Gastrocnemius medialis (tissue), 4 donors: ENCODE measurements at regions not wholly inside any gene's neighbourhood (a gene's known extent, or its start where the extent isn't known, plus 50 kb on each side); places are given as distances from the start of the nearest gene placed in this dataset.

Source experiments
- POLR2A ChIP-seq, 2 donors: fragments of 450-650 bp; IDR thresholded peaks; one replicate each; pipeline ENCODE4 v1.6.1; 2017; ENCODE audit warnings: antibody characterized with exemption in 2 of 2, mild to moderate bottlenecking in 2 of 2, moderate library complexity in 2 of 2
- TF ChIP-seq, protein P1 (sequence below), 5 experiments: fragments of 450-650 bp in 3 of 5; fragments of 200-600 bp in 2 of 5; sonication (generic) in 2 of 5; IDR thresholded peaks in 4 of 5; conservative IDR thresholded peaks in 1 of 5; 1 replicate in 4 of 5; 2 replicates in 1 of 5; pipeline ENCODE4 v1.5.1; 2016 to 2019; ENCODE audit warnings: antibody characterized with exemption in 5 of 5, mild to moderate bottlenecking in 3 of 5, moderate library complexity in 3 of 5

DNA sequence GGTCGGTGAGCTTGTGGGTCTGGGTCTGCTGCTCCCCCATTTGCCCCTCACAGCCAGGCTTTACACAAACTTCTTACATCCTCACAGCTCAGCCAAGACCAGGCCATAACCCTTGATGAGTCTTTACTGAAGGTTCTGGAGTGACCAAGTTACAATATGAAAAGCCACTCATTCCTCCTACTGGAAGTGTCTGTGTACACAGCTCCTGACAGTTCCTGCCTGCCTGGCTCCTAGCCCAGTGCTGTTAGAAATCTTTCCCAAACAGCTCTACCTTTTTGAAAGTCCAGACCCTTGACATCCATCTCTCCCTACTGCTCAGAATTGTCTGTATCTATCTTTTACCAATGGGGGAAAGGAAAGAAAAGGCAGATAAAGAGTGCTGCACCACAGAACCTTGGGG, 106.9 kb downstream of the PAX1 start:
- TF ChIP-seq, protein P1, sequence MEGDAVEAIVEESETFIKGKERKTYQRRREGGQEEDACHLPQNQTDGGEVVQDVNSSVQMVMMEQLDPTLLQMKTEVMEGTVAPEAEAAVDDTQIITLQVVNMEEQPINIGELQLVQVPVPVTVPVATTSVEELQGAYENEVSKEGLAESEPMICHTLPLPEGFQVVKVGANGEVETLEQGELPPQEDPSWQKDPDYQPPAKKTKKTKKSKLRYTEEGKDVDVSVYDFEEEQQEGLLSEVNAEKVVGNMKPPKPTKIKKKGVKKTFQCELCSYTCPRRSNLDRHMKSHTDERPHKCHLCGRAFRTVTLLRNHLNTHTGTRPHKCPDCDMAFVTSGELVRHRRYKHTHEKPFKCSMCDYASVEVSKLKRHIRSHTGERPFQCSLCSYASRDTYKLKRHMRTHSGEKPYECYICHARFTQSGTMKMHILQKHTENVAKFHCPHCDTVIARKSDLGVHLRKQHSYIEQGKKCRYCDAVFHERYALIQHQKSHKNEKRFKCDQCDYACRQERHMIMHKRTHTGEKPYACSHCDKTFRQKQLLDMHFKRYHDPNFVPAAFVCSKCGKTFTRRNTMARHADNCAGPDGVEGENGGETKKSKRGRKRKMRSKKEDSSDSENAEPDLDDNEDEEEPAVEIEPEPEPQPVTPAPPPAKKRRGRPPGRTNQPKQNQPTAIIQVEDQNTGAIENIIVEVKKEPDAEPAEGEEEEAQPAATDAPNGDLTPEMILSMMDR (IDR thresholded peaks at IDR 0.05 in 4 of 5, conservative IDR thresholded peaks at IDR 0.05 in 1 of 5) = no peak
- no peak for TF ChIP-seq POLR2A (IDR thresholded peaks at IDR 0.05)
